ENCODE measurements at regions not wholly inside any gene's neighbourhood (a gene's known extent, or its start where the extent isn't known, plus 50 kb on each side); places are given as distances from the start of the nearest gene placed in this dataset.

DNA sequence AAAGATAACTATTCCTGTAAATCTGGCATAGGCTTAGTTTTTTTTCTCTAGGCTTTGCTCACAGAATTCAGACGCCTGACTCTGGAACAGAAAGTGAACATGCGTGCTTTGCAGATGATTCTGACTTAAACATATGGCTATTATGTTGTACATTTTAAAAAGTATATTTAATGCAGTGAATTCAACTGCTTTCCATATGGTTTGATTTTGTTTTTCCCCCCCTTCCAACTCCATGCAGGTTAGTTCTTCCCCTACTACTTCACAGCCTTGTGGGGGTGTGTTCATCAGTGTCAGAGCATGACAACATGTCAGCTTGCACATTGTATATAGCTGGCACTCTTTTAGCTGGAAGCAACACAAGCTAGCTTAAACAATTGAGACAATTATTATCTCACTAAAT is 226.8 kb downstream of the TMEM167A start:
- H3K4me1 ChIP-seq = no peaks in the 10 kb centered on the region
- no peak overlapping the region for H3K4me3 ChIP-seq
- TF ChIP-seq POLR2A (IDR thresholded peaks at IDR 0.05) (no peak), EP300 (IDR thresholded peaks at IDR 0.05) (no peak)
- TF ChIP-seq, protein P1, sequence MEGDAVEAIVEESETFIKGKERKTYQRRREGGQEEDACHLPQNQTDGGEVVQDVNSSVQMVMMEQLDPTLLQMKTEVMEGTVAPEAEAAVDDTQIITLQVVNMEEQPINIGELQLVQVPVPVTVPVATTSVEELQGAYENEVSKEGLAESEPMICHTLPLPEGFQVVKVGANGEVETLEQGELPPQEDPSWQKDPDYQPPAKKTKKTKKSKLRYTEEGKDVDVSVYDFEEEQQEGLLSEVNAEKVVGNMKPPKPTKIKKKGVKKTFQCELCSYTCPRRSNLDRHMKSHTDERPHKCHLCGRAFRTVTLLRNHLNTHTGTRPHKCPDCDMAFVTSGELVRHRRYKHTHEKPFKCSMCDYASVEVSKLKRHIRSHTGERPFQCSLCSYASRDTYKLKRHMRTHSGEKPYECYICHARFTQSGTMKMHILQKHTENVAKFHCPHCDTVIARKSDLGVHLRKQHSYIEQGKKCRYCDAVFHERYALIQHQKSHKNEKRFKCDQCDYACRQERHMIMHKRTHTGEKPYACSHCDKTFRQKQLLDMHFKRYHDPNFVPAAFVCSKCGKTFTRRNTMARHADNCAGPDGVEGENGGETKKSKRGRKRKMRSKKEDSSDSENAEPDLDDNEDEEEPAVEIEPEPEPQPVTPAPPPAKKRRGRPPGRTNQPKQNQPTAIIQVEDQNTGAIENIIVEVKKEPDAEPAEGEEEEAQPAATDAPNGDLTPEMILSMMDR (IDR thresholded peaks at IDR 0.05) = no peak
- no peaks in the 10 kb centered on the region for H3K36me3 ChIP-seq
- no peak overlapping the region for H3K27ac ChIP-seq
- WGBS, 2 donors = 86 to 98% methylated on average over 2 of the region's 2 CpGs
- H3K9me3 ChIP-seq = no peaks in the 10 kb centered on the region
- no peaks in the 10 kb centered on the region for H3K27me3 ChIP-seq
- DNase-seq (ENCODE audit: low spot score in 2 of 2) = no peak

DNA sequence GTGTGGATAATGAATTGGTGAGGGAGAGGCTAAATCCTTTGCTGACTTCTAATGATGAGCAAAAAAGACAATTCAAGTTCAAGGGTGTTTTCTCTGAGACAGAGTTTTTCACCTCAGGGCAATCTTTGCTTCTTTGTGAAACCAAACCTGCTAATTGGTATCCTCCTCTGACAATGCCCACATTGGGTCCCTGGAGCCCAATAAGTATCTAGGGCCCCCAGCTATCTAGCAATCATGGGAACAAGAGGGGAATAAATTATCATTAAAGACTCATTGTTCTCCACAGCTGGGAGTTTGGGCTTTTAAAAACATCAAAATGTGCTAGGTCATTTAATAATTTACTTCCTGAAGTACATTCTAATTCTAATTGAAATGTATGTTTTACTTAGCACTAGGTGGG is 227.3 kb downstream of the TMEM167A start:
- no peak for TF ChIP-seq EP300 (IDR thresholded peaks at IDR 0.05)
- no peak for TF ChIP-seq POLR2A (IDR thresholded peaks at IDR 0.05)
- TF ChIP-seq, protein P1 (IDR thresholded peaks at IDR 0.05) = no peak
- no peaks in the 10 kb centered on the region for H3K4me1 ChIP-seq
- H3K36me3 ChIP-seq = no peaks in the 10 kb centered on the region
- no peak overlapping the region for H3K4me3 ChIP-seq
- no peaks in the 10 kb centered on the region for H3K27me3 ChIP-seq
- DNase-seq (ENCODE audit: low spot score in 2 of 2) = no peak
- no peaks in the 10 kb centered on the region for H3K9me3 ChIP-seq
- no peak overlapping the region for H3K27ac ChIP-seq

DNA sequence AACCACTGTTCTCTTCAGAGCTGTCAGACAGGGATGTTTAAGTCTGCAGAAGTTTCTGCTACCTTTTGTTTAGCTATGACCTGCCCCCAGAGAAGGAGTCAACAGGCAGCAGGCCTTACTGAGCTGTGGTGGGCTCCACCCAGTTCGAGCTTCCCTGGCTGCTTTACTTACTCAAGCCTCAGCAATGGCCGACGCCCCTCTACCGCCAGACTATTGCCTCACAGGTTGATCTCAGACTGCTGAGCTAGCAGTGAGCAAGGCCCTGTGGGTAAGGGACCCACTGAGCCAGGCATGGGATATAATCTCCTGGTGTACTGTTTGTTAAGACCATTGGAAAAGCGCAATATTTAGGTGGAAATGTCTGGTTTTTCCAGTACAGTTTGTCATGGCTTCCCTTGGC is 229.6 kb downstream of the TMEM167A start:
- Histone ChIP-seq H3K36me3 (no peaks in the 10 kb centered on the region), H3K4me3 (no peak overlapping the region), H3K27me3 (no peaks in the 10 kb centered on the region), H3K9me3 (no peaks in the 10 kb centered on the region), H3K4me1 (no peaks in the 10 kb centered on the region), H3K27ac (no peak overlapping the region)
- TF ChIP-seq, protein P1 (IDR thresholded peaks at IDR 0.05) = no peak
- TF ChIP-seq EP300 (IDR thresholded peaks at IDR 0.05) (no peak), POLR2A (IDR thresholded peaks at IDR 0.05) (no peak)
- no peak for DNase-seq (ENCODE audit: low spot score in 2 of 2)
- 95 to 96% methylated on average over 4 to 5 of the region's 5 CpGs for WGBS, 2 donors

DNA sequence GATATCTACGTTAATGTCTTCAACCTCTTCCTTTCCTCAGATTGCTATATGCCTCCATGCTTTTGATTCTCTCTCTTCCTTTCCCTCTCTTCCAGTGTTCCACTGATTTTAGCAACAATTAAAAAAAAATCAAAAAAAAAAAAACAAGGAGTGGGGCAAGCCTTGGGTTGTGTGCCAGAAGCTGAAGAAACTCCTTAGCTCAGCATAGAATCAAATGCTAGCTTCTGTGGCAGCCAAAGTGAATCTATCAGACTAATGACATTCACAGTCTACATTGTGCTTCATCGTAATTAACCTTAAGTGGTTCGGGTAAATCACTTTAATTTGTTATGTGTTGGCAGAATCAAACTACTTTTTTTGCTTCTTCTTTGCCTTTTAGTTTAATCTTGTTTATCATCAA is 237.3 kb downstream of the TMEM167A start:
- WGBS, 2 donors = 87 to 88% methylated on average over 3 of the region's 3 CpGs
- TF ChIP-seq, protein P1 (IDR thresholded peaks at IDR 0.05) = no peak
- TF ChIP-seq POLR2A (IDR thresholded peaks at IDR 0.05) (no peak), EP300 (IDR thresholded peaks at IDR 0.05) (no peak)
- DNase-seq (ENCODE audit: low spot score in 2 of 2) = no peak
- Histone ChIP-seq H3K9me3 (peaks cover 0 to 8% (median 0%) of the 10 kb centered on the region in 4 donors), H3K4me3 (no peak overlapping the region), H3K4me1 (no peaks in the 10 kb centered on the region), H3K27me3 (no peaks in the 10 kb centered on the region), H3K36me3 (no peaks in the 10 kb centered on the region), H3K27ac (no peak overlapping the region)

DNA sequence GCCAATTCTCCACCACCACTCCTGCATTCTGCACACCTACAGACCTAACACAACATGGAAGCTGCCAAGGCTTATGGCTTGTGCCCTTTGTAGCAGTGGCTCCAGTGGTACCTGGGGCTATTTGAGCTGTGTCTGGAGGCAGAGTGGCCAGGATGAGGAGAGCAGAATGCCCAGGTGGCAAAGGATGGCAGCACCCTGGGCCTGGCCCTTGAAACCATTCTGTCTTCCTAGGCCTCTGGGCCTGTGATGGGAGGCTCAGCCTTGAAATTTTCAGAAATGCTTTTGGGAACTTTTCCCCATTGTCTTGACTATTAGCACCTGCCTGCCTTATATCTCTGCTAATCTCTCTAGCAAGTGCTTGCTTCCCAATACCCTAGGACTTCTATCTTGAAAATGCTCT is 241.7 kb downstream of the TMEM167A start:
- Histone ChIP-seq H3K4me3 (no peak overlapping the region), H3K36me3 (no peaks in the 10 kb centered on the region), H3K9me3 (peaks cover 0 to 8% (median 0%) of the 10 kb centered on the region in 4 donors), H3K4me1 (no peaks in the 10 kb centered on the region), H3K27ac (no peak overlapping the region), H3K27me3 (no peaks in the 10 kb centered on the region)
- TF ChIP-seq, protein P1 (IDR thresholded peaks at IDR 0.05) = no peak
- TF ChIP-seq POLR2A (IDR thresholded peaks at IDR 0.05) = no peak
- TF ChIP-seq EP300 (IDR thresholded peaks at IDR 0.05) = no peak
- DNase-seq (ENCODE audit: low spot score in 2 of 2) = no peak

Data from tibial nerve (tissue), 4 donors.